ENCODE measurements at regions not wholly inside any gene's neighbourhood (a gene's known extent, or its start where the extent isn't known, plus 50 kb on each side); places are given as distances from the start of the nearest gene placed in this dataset.

DNA sequence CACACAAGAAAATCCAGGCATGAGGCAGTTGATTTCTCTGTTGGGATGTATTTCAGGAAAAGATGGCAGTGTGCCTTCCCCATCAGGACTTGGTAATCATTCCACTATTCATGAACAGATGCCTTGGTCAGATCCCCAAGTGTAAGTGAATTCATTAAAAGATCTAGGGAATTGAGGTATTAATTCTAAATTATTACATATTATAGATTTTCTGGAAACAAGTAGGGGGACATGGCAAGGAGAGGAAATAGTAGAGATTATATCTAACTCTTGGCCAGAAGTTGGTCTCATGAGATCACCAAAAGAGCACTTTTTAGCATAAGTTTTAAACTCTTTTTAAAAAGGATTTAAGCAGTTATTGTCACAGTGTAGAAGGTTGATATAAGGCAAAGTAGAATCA, 74.4 kb upstream of the MDFIC2 start:
- no peak for DNase-seq (ENCODE audit: low read depth, low spot score)

DNA sequence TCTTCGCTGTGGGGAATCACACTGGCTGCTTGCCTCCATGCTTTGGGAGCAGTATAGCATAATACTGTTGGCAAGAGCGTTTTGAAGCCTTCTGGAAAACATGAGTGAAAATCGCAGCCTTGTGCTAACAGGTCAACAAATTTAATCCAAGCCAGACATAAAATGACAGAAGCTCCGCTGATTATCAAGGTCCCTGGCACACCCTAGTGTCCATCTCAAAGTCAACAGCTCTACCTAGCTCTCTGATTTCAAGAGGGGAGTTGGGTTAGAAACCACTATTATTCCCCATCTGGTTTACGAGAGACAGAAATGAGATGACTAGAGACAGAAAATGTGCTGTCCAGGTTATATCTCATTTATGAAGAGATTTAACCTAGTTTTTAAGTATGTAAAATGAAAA, 73.6 kb upstream of the MDFIC2 start:
- no peak for DNase-seq (ENCODE audit: low read depth, low spot score)

DNA sequence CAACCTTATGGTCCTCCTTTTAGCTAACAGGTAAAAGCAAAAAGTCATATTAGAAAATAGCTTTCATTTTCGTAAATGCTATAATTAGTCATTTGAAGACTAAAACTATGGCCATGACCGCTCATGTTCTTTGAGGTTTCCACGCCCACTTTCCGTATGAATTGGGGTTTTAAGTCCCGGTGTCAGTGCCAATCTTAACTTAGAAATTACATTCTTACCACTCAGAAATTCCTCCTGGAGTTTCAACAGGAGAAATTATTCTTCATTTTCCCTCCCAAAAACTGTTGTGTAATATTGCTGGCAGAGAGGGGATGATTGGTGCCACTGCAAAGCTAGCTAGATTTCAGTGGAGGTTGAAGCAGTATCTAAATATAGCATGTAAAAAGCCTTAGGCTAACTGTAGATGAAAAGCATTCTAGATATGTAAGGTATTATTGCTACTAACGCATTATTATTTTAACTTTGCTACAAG, 71.0 kb upstream of the MDFIC2 start:
- DNase-seq (ENCODE audit: low read depth, low spot score) = no peak

DNA sequence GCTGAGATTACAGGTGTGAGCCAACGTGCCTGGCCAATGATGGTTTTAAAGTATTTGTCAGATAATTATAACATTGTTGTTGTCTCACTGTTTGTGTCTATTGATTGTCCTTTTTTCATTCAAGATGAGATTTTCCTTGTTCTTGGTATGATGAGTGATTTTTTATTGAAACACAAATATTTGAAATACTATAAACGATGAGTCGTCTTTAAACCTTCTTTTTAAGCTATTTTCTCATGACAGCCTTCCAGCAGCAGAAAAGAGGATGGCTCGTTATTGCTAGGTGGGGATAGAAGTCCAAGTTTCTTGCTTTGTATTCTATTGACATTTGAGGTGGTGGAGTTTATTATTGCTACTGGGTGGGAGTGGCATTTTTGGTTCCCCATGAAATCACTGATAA, 61.7 kb upstream of the MDFIC2 start:
- DNase-seq (ENCODE audit: low read depth, low spot score) = no peak
